Stomach (tissue), 8 donors: ENCODE measurements at regions not wholly inside any gene's neighbourhood (a gene's known extent, or its start where the extent isn't known, plus 50 kb on each side); places are given as distances from the start of the nearest gene placed in this dataset.

Experiments used
- DNase-seq, 2 donors: peaks; one replicate each; pipeline versions ENCODE4 v3.0.0 to v3.0.0-alpha.2; 2013 to 2019
- H3K27ac ChIP-seq, 5 donors: fragments of 200-600 bp in 4 of 5; sonication (generic) in 4 of 5; one replicate each; pipeline ENCODE4 v1.5.1; 2013 to 2019; ENCODE audit warnings: mild to moderate bottlenecking in 1 of 5, moderate library complexity in 1 of 5
- H3K27me3 ChIP-seq, 3 donors: fragments of 200-600 bp; sonication (generic); one replicate each; pipeline ENCODE4 v1.5.1; 2017 to 2019; ENCODE audit warnings: mixed run types in 1 of 3
- H3K36me3 ChIP-seq, 4 donors: fragments of 200-600 bp; sonication (generic); 1 replicate in 3 of 4; 2 replicates in 1 of 4; pipeline ENCODE4 v1.5.1; 2016 to 2019
- H3K4me1 ChIP-seq, 4 donors: fragments of 200-600 bp; sonication (generic); one replicate each; pipeline ENCODE4 v1.5.1; 2016 to 2019
- H3K4me3 ChIP-seq, 4 donors: fragments of 200-600 bp; sonication (generic) in 3 of 4; one replicate each; pipeline ENCODE4 v1.5.1; 2016 to 2019; ENCODE audit warnings: mild to moderate bottlenecking in 1 of 4
- H3K9me3 ChIP-seq, 4 donors: fragments of 200-600 bp; sonication (generic); one replicate each; pipeline ENCODE4 v1.5.1; 2016 to 2019
- EP300 ChIP-seq: sonication (generic); formaldehyde crosslinking; IDR thresholded peaks from one replicate; pipeline ENCODE4 v1.6.1; 2017; ENCODE audit warnings: antibody characterized with exemption
- POLR2A ChIP-seq, 4 donors: fragments of 450-650 bp; IDR thresholded peaks; one replicate each; pipeline ENCODE4 v1.6.1; 2016; ENCODE audit warnings: antibody characterized with exemption in 4 of 4, control low read depth in 2 of 4, mild to moderate bottlenecking in 1 of 4, moderate library complexity in 1 of 4
- POLR2AphosphoS5 ChIP-seq, 3 donors: sonication (generic); formaldehyde crosslinking; IDR thresholded peaks; one replicate each; pipeline ENCODE4 v1.6.1; 2016; ENCODE audit warnings: antibody characterized with exemption in 3 of 3
- WGBS, 5 donors: extraction: QIAGEN DNeasy Blood & Tissue Kit in 3 of 5; methylation state at CpG; one replicate each; pipeline versions ENCODE4 v1.1.5 to v1.1.7; 2013 to 2018; 5-methylcytosine and 5-hydroxymethylcytosine counted together
- intact Hi-C: fragments of 100-400 bp; cut with DNase I; formaldehyde crosslinking; loops from one replicate; pipeline ENCODE4 v1.15.1; 2023; ENCODE audit warnings: low total_unique reads
- TF ChIP-seq, protein P1 (sequence below), 7 experiments: fragments of 450-650 bp in 4 of 7; fragments of 200-600 bp in 3 of 7; sonication (generic) in 3 of 7; IDR thresholded peaks; one replicate each; pipeline ENCODE4 v1.5.1; 2016 to 2019; ENCODE audit warnings: antibody characterized with exemption in 7 of 7, control low read depth in 2 of 7, mild to moderate bottlenecking in 1 of 7
- donor health status: healthy with polysubstance abuse.
- donor health status: Bipolar disorder and iron deficiency.
- donor health status: healthy.

DNA sequence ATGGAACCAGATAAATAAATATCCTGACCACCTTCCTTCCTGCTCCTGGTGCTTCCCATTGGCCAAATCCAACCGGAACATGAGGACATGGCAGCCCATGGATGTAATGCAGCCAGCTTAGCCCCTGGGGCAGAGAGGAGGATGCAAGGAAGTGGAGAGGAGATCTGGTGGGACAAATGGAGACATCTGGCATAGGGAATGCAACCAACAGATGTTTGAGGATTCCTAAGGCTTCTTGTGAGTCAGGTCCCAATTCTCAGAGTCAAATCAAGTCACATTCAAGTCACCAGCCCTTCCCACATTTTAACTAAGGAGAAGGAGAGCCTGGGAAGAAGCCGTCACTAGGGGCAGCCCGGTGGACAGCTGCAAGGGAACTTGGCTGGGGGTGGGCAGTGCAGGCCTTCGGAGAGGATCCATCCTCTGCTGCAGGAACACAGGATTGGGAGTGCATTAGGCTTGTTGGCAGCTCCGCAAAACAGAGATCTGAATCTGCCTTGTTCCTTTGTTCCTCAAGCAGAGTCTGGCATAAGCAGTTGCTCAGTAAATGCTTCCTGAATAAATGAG is 62.8 kb upstream of the HS3ST2 start:
- Histone ChIP-seq H3K27me3 (peaks cover 0 to 4% (median 0%) of the 10 kb centered on the region in 3 donors), H3K4me3 (no peak overlapping the region), H3K27ac (no peak overlapping the region), H3K9me3 (peaks cover 0 to 5% (median 4%) of the 10 kb centered on the region in 4 donors), H3K36me3 (no peaks in the 10 kb centered on the region), H3K4me1 (no peaks in the 10 kb centered on the region)
- DNase-seq = no peak
- TF ChIP-seq, protein P1, sequence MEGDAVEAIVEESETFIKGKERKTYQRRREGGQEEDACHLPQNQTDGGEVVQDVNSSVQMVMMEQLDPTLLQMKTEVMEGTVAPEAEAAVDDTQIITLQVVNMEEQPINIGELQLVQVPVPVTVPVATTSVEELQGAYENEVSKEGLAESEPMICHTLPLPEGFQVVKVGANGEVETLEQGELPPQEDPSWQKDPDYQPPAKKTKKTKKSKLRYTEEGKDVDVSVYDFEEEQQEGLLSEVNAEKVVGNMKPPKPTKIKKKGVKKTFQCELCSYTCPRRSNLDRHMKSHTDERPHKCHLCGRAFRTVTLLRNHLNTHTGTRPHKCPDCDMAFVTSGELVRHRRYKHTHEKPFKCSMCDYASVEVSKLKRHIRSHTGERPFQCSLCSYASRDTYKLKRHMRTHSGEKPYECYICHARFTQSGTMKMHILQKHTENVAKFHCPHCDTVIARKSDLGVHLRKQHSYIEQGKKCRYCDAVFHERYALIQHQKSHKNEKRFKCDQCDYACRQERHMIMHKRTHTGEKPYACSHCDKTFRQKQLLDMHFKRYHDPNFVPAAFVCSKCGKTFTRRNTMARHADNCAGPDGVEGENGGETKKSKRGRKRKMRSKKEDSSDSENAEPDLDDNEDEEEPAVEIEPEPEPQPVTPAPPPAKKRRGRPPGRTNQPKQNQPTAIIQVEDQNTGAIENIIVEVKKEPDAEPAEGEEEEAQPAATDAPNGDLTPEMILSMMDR (IDR thresholded peaks at IDR 0.05) = no peak
- no peak for TF ChIP-seq POLR2A (IDR thresholded peaks at IDR 0.05)
- no peak for TF ChIP-seq EP300
- TF ChIP-seq POLR2AphosphoS5 (IDR thresholded peaks at IDR 0.05) = no peak
- intact Hi-C loops = no loop called here
- 61 to 67% (median 65%) methylated on average over 5 of the region's 5 CpGs for WGBS, 5 donors

DNA sequence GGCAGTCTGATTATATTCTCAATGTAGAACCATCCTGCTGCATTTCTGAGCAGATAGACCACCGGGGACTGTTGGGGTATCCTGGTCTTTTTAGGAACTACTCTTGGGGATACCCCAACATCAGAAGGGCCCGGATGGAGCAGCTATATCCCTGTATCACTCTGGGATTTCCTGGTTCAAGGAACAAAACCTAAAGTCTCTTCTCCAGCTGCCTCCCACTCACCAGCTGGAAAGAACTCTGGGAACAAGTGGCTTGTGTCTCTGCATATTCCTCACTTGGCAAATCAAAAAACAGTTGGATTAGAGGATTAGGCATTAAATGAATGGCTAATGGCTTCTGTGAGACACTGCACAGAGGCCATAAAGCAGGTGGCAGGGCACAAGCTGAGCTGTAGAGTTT is 62.3 kb upstream of the HS3ST2 start:
- DNase-seq = no peak
- H3K27ac ChIP-seq = no peak overlapping the region
- H3K4me3 ChIP-seq = no peak overlapping the region
- intact Hi-C loops = no loop called here
- WGBS, 5 donors = 70 to 83% (median 77%) methylated on average over 2 of the region's 2 CpGs
- H3K27me3 ChIP-seq = peaks cover 0 to 7% (median 0%) of the 10 kb centered on the region in 3 donors
- no peaks in the 10 kb centered on the region for H3K36me3 ChIP-seq
- H3K4me1 ChIP-seq = no peaks in the 10 kb centered on the region
- TF ChIP-seq EP300 (no peak), POLR2AphosphoS5 (IDR thresholded peaks at IDR 0.05) (no peak), POLR2A (IDR thresholded peaks at IDR 0.05) (no peak)
- peaks cover 0 to under 1% (median under 1%) of the 10 kb centered on the region in 4 donors for H3K9me3 ChIP-seq

DNA sequence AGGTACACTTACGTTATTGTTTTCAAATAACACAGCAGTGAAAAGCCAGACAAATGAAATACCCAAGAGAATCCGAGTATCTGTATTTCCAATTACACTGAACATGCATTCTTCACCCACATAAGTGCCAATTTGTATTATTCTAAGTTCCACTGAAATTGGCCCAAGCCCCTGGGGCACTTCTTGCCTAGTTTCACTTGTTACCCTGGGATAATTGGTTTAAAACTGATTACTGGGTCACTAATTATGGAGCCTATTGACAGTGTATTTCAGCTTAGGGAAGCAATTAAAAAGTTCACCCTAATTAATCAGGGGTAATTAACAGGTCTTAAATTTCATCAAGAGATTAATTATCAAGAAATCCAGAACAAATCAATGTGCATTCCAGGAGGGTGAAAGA is 60.5 kb upstream of the HS3ST2 start:
- Histone ChIP-seq H3K9me3 (no peaks in the 10 kb centered on the region), H3K4me3 (no peak overlapping the region), H3K27ac (no peak overlapping the region), H3K4me1 (no peaks in the 10 kb centered on the region), H3K36me3 (no peaks in the 10 kb centered on the region), H3K27me3 (peaks cover 0 to 7% (median 0%) of the 10 kb centered on the region in 3 donors)
- 51 to 75% (median 62%) methylated on average over 2 of the region's 2 CpGs for WGBS, 5 donors
- intact Hi-C loops = no loop called here
- TF ChIP-seq POLR2AphosphoS5 (IDR thresholded peaks at IDR 0.05) = no peak
- TF ChIP-seq, protein P1 (IDR thresholded peaks at IDR 0.05) = no peak
- no peak for TF ChIP-seq EP300
- no peak for TF ChIP-seq POLR2A (IDR thresholded peaks at IDR 0.05)
- DNase-seq = no peak

DNA sequence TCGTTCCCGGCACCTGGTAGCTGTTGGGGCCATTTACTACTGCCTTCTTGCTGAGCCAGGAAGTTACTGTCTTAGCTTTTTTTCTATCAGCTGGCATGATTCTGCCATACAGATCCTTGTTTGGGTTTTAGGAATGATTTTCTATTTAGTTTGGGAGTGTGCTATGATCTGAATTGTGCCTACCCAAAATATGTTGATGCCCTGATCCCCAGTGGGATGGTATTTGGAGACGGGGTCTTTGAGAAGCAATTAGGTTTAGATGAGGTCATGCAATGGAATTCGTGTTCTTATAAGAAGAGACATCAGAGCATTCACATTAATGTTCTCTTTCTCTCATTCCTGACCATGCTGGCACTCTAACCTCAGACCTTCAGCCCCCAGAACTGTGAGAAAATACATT is 59.4 kb upstream of the HS3ST2 start:
- H3K4me3 ChIP-seq = no peak overlapping the region
- peaks cover 0 to 7% (median 0%) of the 10 kb centered on the region in 3 donors for H3K27me3 ChIP-seq
- intact Hi-C loops = no loop called here
- H3K9me3 ChIP-seq = no peaks in the 10 kb centered on the region
- DNase-seq = no peak
- no peaks in the 10 kb centered on the region for H3K36me3 ChIP-seq
- 73 to 85% (median 82%) methylated on average over 4 of the region's 4 CpGs for WGBS, 5 donors
- no peaks in the 10 kb centered on the region for H3K4me1 ChIP-seq
- H3K27ac ChIP-seq = no peak overlapping the region
- no peak for TF ChIP-seq POLR2A (IDR thresholded peaks at IDR 0.05)

DNA sequence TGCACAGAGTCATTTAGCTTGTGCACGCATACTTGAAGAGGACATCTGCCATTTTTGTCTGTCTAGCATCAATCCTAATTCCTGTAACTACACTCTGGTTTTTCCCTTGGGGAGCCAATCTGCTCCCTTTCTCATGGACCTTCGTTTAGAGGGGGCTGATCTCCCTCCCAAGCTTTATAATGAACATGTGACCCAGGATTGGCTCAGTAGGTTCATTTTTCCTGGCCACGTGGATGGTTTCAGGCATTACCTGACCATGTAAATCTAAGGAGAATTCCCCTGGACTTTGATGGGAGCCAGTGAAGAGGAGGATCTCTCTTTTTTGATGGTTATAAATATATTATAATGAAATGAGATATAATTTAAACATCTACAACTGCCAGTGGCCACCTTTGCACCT is 56.8 kb upstream of the HS3ST2 start:
- Histone ChIP-seq H3K4me3 (no peak overlapping the region), H3K36me3 (no peaks in the 10 kb centered on the region), H3K4me1 (no peaks in the 10 kb centered on the region), H3K9me3 (no peaks in the 10 kb centered on the region), H3K27ac (no peak overlapping the region), H3K27me3 (peaks cover 0 to 7% (median 0%) of the 10 kb centered on the region in 3 donors)
- no peak for DNase-seq
- 61 to 84% (median 68%) methylated on average over 3 of the region's 3 CpGs for whole genome bisulfite sequencing, 5 donors
- TF ChIP-seq EP300 (no peak), POLR2AphosphoS5 (IDR thresholded peaks at IDR 0.05) (no peak)
- TF ChIP-seq, protein P1 (IDR thresholded peaks at IDR 0.05) = no peak
- intact Hi-C loops = no loop called here
